ENCODE measurements at regions not wholly inside any gene's neighbourhood (a gene's known extent, or its start where the extent isn't known, plus 50 kb on each side); places are given as distances from the start of the nearest gene placed in this dataset.

GRCh38 chr6:74410630-74411029, 714.6 kb downstream of the CD109 start:
- no peak for TF ChIP-seq CTCF (IDR thresholded peaks at IDR 0.05)
- TF ChIP-seq POLR2A (IDR thresholded peaks at IDR 0.05) = no peak
